GM19468 (cell line): ENCODE measurements at regions not wholly inside any gene's neighbourhood (a gene's known extent, or its start where the extent isn't known, plus 50 kb on each side); places are given as distances from the start of the nearest gene placed in this dataset.

Source experiments
- ATAC-seq: cut with Tn5 transposase; IDR thresholded peaks from one replicate; pipeline ENCODE4 v1.9.1; 2021; ENCODE audit warnings: mild to moderate bottlenecking, moderate library complexity, moderate number of reproducible peaks; ENCODE audit not compliant: unreplicated experiment; ENCODE audit errors: extremely low read depth

- ATAC-seq, result no peak
These were observed 51.2 kb upstream of the ABCC4 start for GRCh38 chr13:95352486-95352885.

GRCh38 chr13:95354156-95354555 lies 52.9 kb upstream of the ABCC4 start:
- ATAC-seq, result no peak

- no peak for ATAC-seq
These were observed 53.6 kb upstream of the ABCC4 start for GRCh38 chr13:95354680-95355487.

DNA sequence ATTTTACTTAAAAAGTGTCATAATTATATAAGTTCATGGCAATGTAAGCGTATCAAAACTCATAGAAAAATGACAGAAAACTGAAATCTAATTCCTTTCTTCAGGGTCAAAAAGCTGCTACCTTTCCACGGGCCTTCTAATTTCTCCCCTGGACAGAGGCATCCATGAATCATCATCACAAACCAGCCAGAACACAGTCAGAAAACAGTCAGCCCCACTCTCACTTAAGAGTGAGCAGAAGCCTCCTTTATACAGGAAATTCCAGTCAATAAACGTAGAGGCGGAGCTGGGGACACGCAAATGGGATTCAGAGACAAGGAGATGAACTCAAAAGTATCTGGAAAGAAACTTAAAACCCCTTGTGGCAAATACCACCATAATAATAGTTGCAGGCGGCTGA lies 54.2 kb upstream of the ABCC4 start:
- no peak for ATAC-seq

DNA sequence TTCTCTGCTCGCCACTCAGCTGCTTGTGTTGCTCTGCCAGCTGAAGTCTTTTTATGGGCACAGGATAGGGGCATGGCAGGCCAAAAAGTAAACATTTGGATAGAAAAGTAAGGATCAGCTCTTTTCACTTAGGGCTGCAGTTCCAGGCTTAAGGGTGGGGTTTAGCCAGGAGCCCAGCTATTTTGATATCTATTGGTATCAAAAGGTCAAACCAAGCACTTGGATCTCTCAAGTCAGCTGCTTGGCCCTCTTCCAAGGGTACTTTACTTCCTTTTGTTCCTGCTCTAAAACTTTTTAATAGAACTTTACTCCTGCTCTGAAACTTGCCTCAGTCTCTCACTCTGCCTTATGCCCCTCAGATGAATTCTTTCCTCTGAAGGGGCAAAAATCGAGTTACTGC lies 55.7 kb upstream of the ABCC4 start:
- ATAC-seq, result no peak

DNA sequence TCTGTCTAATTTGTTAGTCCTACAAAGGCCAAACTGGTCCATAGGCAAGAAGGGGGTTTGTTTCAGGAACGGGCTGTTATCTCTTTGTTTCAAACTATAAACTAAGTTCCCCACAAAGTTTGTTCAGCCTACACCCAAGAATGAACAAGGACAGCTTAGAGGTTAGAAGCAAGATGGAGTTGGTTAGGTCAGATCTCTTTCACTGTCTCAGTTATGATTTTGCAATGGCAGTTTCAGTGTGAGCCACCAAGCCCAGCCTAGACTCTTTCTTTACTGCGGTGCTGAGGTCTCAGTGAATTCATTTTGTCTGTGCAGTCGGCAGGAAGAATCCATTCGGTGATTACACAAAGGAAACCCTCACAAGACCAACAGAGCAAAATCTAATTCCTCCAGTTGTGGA lies 56.6 kb upstream of the ABCC4 start:
- ATAC-seq, result no peak

GRCh38 chr13:95360052-95360451 lies 58.8 kb upstream of the ABCC4 start:
- no peak for ATAC-seq

- no peak for ATAC-seq
These were observed 59.3 kb upstream of the ABCC4 start for GRCh38 chr13:95360464-95361097.

DNA sequence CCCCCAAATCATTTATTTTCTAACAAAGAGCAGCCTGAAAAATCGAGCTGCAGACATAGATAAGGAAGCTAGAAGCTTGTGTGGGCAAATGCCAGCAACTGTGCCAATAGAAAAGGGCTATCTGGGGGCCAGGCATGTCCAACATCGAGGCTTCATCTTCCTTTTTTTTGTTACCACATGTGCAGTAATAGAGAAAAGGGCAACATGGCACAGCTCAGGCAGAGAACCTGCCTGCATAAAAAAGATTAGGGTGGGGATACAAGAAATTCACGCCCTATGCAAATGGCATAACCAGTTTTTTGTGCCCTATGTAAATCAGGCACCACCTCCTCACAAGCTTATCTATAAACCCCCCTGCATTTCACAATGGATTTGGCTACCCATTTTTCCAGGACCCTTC lies 60.4 kb upstream of the ABCC4 start:
- ATAC-seq, result no peak

DNA sequence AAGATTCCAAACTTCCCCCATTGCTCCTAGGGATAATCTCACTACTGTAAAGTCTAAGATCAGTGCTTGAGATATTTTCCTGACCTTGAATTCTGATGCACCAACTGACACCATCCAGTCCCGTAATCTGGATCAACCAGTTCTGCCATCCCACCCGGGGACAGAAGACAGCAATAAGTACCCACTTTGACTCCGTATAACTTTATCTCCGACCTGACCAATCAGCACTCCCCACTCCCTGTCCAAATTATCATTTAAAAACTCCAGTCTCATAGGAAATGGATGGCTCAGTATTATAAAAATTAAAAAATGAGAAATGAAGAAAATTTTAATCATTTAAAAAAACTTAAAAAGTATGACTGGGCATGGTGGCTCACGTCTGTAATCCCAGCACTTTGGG lies 61.4 kb upstream of the ABCC4 start:
- no peak for ATAC-seq

DNA sequence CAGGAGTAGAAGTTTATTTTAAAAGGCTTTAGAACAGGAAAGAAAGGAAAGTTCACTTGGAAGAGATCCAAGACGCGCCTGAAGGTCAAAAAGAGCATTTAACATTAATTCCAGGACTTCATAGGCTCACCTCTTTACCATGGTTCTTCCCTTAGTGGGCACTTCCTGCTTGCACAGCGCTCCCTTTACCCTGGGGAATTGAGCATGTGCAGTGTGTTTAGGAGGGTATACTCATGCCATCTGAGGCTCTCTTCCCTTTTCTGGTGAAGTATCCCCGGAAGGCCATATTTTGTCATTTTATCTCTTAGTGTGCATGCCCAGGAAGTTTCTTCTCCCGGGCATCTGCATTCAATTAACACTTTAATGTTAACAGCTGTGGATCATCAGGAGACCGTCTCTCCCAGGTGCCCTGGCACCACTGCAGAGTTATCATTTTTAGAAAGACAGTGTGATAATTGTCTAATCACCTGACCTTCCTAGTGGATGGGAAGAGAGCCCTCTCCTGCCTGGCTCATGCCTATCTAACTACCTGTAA lies 66.1 kb upstream of the ABCC4 start:
- no peak for ATAC-seq

DNA sequence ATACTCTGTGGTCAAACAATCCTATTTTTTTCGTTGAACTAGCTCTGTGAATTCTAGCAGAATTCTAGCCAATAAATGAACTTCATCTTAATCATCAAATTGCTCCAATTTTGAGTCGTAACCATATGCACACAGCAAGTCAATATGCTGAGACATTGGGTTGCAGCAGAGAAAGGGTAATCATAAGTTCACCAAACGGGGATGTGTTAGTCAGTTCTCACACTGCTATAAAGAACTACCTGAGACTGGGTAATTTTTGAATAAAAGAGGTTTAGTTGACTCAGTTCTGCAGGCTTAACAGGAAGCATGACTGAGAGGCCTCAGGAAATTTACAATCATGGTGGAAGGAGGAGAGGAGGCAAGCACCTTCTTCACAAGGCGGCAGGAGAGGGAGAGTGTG lies 67.7 kb upstream of the ABCC4 start:
- ATAC-seq, result no peak

DNA sequence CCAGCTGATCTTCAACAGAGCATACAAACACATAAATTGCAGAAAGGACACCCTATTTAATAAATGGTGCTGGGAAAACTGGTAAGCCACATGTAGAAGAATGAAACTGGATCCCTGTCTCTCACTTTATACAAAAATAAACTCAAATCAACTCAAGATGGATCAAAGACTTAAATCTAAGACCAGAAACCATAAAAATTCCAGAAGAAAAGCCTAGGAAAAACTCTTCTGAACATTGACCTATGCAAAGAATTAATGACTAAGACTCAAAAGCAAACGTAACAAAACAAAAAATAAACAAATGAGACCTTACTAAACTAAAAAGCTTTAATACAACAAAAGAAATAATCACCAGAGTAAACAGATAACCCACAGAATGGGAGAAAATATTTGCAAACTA lies 74.5 kb upstream of the ABCC4 start:
- no peak for ATAC-seq

DNA sequence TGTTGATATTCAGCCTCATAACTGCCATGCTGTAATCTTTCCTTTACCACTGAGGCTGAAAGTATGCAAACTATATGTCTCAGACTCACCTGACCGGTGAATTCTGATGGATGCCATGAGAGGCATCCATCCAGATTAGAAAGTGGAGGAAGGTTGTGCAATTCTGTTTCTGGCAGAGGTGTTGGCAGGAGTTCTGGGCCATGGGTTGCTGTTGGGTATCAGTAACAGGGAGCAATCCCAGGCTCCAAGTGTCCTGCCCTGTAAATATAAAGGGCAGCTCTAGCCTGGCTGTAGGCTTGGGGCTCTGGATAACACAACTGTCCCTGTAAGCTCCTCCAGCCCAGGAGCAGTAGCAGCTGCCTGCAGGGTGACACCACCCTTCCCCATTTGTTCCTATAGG lies 77.4 kb upstream of the ABCC4 start:
- ATAC-seq, result no peak

DNA sequence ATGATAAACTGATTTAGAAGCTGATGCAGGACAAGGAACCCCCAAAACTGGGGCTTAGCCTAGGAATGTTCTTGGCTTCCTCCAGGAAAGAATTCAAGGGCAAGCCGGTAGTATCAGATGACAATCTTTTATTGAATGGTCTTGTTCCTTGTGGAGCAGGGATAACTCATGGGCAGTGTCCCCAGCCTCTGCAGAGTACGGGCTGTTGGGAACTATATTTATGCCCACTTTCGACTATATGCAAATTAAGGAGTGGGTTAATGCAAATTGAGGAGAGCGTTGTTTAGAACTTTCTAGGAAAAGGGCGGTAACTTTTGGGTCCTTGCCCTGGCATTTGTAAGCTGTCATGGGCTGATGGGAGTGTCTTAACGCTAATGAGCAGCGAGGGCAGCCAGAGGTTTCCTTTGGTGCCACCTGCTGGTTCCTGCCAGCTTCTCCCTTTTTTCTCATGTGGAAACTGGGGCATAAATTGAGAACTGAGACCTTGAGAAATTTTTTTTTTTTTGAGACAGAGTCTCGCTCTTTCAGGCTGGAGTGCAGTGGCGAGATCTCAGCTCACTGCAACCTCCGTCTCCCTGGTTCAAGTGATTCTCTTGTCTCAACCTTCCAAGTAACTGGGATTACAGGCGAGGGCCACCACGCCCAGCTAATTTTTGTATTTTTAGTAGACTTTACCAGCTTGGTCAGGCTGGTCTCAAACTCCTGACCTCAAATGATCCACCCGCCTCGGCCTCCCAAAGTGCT lies 79.4 kb upstream of the ABCC4 start:
- ATAC-seq, result peak; percentile 82

DNA sequence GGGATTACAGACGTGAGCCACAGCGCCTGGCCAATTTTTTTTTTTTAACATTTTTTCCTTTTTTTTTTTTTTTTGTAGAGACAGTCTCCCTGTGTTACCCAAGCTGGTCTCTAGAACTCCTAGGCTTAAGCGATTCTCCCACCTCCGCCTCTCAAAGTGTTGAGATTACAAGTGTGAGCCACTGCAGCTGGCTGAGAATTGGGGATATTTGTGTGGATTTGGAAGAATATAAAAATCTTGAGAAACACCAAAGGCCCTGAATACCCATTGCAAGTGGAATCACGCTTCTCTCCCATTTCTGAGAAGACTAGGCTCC lies 79.9 kb upstream of the ABCC4 start:
- ATAC-seq, result no peak

DNA sequence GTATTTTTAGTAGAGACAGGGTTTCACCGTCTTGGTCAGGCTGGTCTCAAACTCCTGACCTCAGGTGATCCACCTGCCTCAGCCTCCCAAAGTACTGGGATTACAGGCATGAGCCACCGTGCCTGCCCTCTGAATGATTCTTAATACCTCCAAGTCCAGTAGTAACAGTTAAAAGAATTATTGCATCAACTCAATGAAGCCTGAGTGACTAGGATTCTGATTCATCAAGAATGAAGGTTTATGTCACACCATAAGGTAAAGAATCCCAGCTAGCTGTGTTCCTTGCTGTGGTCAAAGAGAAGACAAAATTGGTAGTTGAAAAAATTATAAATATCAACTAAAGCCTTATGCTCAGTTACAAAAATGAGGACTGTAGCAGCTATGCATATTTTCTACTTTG lies 81.2 kb upstream of the ABCC4 start:
- ATAC-seq, result no peak

DNA sequence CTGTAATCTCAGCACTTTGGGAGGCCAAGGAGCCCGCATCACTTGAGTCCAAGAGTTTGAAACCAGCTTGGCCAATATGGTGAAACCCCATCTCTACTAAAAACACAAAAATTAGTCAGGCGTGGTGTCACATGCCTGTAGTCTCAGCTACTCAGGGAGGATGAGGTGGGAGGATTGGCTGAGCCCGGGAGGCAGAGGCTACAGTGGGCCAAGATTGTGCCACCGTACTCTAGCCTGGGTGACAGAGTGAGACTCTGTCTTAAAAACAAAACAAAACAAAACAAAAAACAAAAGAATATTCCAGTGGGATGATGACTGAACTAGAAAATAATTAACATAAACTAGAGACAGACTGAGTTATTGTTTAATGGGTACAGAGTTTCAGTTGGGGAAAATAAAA lies 81.7 kb upstream of the ABCC4 start:
- no peak for ATAC-seq

- ATAC-seq, result no peak
These were observed 84.1 kb upstream of the ABCC4 start for GRCh38 chr13:95385373-95385772.

GRCh38 chr13:95385798-95386197 lies 84.5 kb upstream of the ABCC4 start:
- no peak for ATAC-seq

DNA sequence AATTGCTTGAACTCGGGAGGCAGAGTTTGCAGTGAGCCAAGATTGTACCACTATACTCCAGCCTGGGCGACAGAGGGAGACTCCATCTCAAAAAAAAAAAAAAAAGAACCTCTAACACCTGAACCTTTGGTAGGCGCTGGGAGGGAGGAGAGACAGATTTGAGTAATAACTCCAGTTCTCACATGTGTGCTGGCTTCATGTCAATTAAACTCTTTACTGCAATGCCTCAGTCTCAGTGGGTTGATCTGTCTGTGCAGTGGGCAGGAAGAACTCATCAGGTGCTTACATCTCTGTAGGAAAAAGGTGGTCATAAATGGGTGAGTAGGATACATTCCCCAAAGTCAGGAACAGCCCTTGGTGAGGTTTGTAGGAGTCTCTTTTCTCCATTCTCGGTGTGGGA lies 85.1 kb upstream of the ABCC4 start:
- no peak for ATAC-seq
